WTC11 (cell line): ENCODE measurements at regions not wholly inside any gene's neighbourhood (a gene's known extent, or its start where the extent isn't known, plus 50 kb on each side); places are given as distances from the start of the nearest gene placed in this dataset.

ENCODE experiments used
- ATAC-seq: fragments of 200-7000 bp; cut with Tn5 transposase; 2 replicates; pipeline ENCODE4 v1.10.0; 2021; ENCODE audit warnings: mild to moderate bottlenecking, moderate library complexity
- CTCF ChIA-PET: fragments of 300-600 bp; sonication (Branson Sonifier 250); formaldehyde crosslinking; loops from one replicate; lab custom pipeline; 2021; ENCODE audit warnings: antibody characterized with exemption; lab: Charles Lee
- POLR2A ChIA-PET: fragments of 350-600 bp; sonication (Branson Sonifier 250); formaldehyde crosslinking; loops from one replicate; lab custom pipeline; 2021; ENCODE audit warnings: antibody characterized with exemption; lab: Charles Lee
- DNase-seq: peaks from one replicate; pipeline ENCODE4 v3.0.0; 2021; ENCODE audit warnings: low spot score
- H3K27ac Mint-ChIP-seq: 2 replicates; pipeline ENCODE4 v1.8.0; 2021; ENCODE audit warnings: mixed read lengths
- H3K27me3 Mint-ChIP-seq: 2 replicates; pipeline ENCODE4 v1.8.0; 2021; ENCODE audit warnings: low read depth, mild to moderate bottlenecking, moderate library complexity, mixed read lengths
- H3K36me3 Mint-ChIP-seq: 2 replicates; pipeline ENCODE4 v1.8.0; 2021; ENCODE audit warnings: mixed read lengths
- H3K4me1 Mint-ChIP-seq: 2 replicates; pipeline ENCODE4 v1.8.0; 2022; ENCODE audit warnings: mixed read lengths
- H3K4me3 Mint-ChIP-seq: 2 replicates; pipeline ENCODE4 v1.8.0; 2021; ENCODE audit warnings: mild to moderate bottlenecking, moderate library complexity, mixed read lengths
- H3K9me3 Mint-ChIP-seq: 2 replicates; pipeline ENCODE4 v1.8.0; 2021; ENCODE audit warnings: mixed read lengths
- CBFB ChIP-seq: sonication (generic); formaldehyde crosslinking; IDR thresholded peaks from 2 replicates; pipeline ENCODE4 v1.8.1; 2022; ENCODE audit warnings: mild to moderate bottlenecking, low read depth, missing genetic modification reagents
- CREB1 ChIP-seq: sonication (generic); formaldehyde crosslinking; IDR thresholded peaks from 2 replicates; pipeline ENCODE4 v1.8.0; 2023; ENCODE audit warnings: mild to moderate bottlenecking, missing genetic modification reagents
- CREM ChIP-seq: sonication (generic); formaldehyde crosslinking; IDR thresholded peaks from 2 replicates; pipeline ENCODE4 v1.8.1; 2022; ENCODE audit warnings: mild to moderate bottlenecking, missing genetic modification reagents, moderate library complexity
- ELF4 ChIP-seq: sonication (generic); formaldehyde crosslinking; IDR thresholded peaks from 2 replicates; pipeline ENCODE4 v1.8.1; 2022; ENCODE audit warnings: low read depth, mild to moderate bottlenecking, moderate library complexity, missing genetic modification reagents
- EMX1 ChIP-seq: fragments of 250-450 bp; sonication (Bioruptor Pico); IDR thresholded peaks from 2 replicates; pipeline ENCODE4 v1.8.0; 2021; ENCODE audit warnings: mild to moderate bottlenecking
- ESRRA ChIP-seq: sonication (generic); formaldehyde crosslinking; IDR thresholded peaks from 2 replicates; pipeline ENCODE4 v1.8.1; 2022; ENCODE audit warnings: mild to moderate bottlenecking, missing genetic modification reagents, borderline replicate concordance
- GRHL2 ChIP-seq: fragments of 250-450 bp; sonication (Bioruptor Pico); IDR thresholded peaks from 2 replicates; pipeline ENCODE4 v1.8.0; 2022; ENCODE audit warnings: mild to moderate bottlenecking, moderate library complexity; ENCODE audit not compliant: insufficient replicate concordance, severe bottlenecking
- HMGA2 ChIP-seq: fragments of 250-450 bp; sonication (Bioruptor Pico); IDR thresholded peaks from 2 replicates; pipeline ENCODE4 v1.4.0; 2021; ENCODE audit warnings: mild to moderate bottlenecking, moderate library complexity
- JUN ChIP-seq: sonication (generic); formaldehyde crosslinking; IDR thresholded peaks from 2 replicates; pipeline ENCODE4 v1.8.0; 2023; ENCODE audit warnings: mild to moderate bottlenecking, missing genetic modification reagents
- MXD4 ChIP-seq: fragments of 250-450 bp; sonication (Bioruptor Pico); IDR thresholded peaks from 2 replicates; pipeline ENCODE4 v1.8.0; 2021; ENCODE audit warnings: mild to moderate bottlenecking, moderate library complexity, borderline replicate concordance
- NFATC4 ChIP-seq: fragments of 250-450 bp; sonication (Bioruptor Pico); IDR thresholded peaks from 2 replicates; pipeline ENCODE4 v1.9.0; 2021; ENCODE audit warnings: mild to moderate bottlenecking
- NR1H2 ChIP-seq: sonication (generic); formaldehyde crosslinking; IDR thresholded peaks from 2 replicates; pipeline ENCODE4 v1.9.0; 2021; ENCODE audit warnings: mild to moderate bottlenecking, moderate library complexity, missing genetic modification reagents
- RORB ChIP-seq: fragments of 250-450 bp; sonication (Bioruptor Pico); IDR thresholded peaks from 2 replicates; pipeline ENCODE4 v1.9.0; 2021; ENCODE audit warnings: mild to moderate bottlenecking
- SMAD4 ChIP-seq: sonication (generic); formaldehyde crosslinking; IDR thresholded peaks from 2 replicates; pipeline ENCODE4 v1.8.0; 2022; ENCODE audit warnings: mild to moderate bottlenecking, missing genetic modification reagents
- SOX15 ChIP-seq: fragments of 250-450 bp; sonication (Bioruptor Pico); IDR thresholded peaks from 2 replicates; pipeline ENCODE4 v1.9.0; 2021; ENCODE audit warnings: mild to moderate bottlenecking
- SP1 ChIP-seq: sonication (generic); formaldehyde crosslinking; conservative IDR thresholded peaks from 2 replicates; pipeline ENCODE4 v1.8.1; 2022; ENCODE audit warnings: missing genetic modification reagents
- ZNF138 ChIP-seq: sonication (generic); formaldehyde crosslinking; conservative IDR thresholded peaks from 2 replicates; pipeline ENCODE4 v1.8.1; 2022; ENCODE audit warnings: mild to moderate bottlenecking, moderate library complexity, missing genetic modification reagents
- ZNF219 ChIP-seq: sonication (generic); formaldehyde crosslinking; IDR thresholded peaks from 2 replicates; pipeline ENCODE4 v1.8.0; 2023; ENCODE audit warnings: missing genetic modification reagents, mild to moderate bottlenecking, borderline replicate concordance
- TF ChIP-seq, protein P1 (sequence below): sonication (generic); formaldehyde crosslinking; IDR thresholded peaks from 2 replicates; pipeline ENCODE4 v1.8.0; 2022; ENCODE audit warnings: missing genetic modification reagents
- TF ChIP-seq, protein P2 (sequence below): fragments of 250-450 bp; sonication (Bioruptor Pico); IDR thresholded peaks from 2 replicates; pipeline ENCODE4 v1.9.0; 2021; ENCODE audit warnings: mild to moderate bottlenecking, borderline replicate concordance
- TF ChIP-seq, protein P3 (sequence below): sonication (generic); formaldehyde crosslinking; IDR thresholded peaks from 2 replicates; pipeline ENCODE4 v1.8.1; 2022; ENCODE audit warnings: missing genetic modification reagents, borderline replicate concordance
- TF ChIP-seq, protein P4 (sequence below): sonication (generic); formaldehyde crosslinking; IDR thresholded peaks from 2 replicates; pipeline ENCODE4 v1.8.0; 2023; ENCODE audit warnings: missing genetic modification reagents
- TF ChIP-seq, protein P5 (sequence below): sonication (generic); formaldehyde crosslinking; conservative IDR thresholded peaks from 2 replicates; pipeline ENCODE4 v1.8.1; 2022; ENCODE audit warnings: mild to moderate bottlenecking, missing genetic modification reagents
- TF ChIP-seq, protein P6 (sequence below): sonication (generic); formaldehyde crosslinking; IDR thresholded peaks from 2 replicates; pipeline ENCODE4 v1.8.1; 2023; ENCODE audit warnings: mild to moderate bottlenecking, missing genetic modification reagents

DNA sequence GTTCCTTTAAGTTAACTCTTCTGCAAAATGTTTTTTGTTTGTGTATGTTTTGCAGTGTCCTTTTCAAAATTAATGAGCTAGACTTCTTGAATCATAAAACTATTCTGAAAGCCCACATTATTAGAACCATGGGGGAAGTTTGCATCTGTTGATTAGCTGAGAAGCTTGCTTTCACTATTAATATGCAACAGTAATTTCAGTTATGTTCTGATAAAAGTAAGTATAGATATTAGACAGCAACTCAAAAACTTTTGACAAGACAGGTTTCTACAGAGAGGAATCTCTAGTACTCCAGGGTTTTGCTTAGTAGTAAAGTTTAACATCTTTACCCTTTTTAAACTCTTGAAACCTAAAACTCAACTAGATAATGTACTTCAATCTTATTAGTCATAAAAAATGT is 147.8 kb downstream of the UBE2E3 start:
- TF ChIP-seq ELF4 (no peak), RORB (CRISPR knock-in tag) (no peak), EMX1 (no peak), SP1 (no peak), SMAD4 (no peak), HMGA2 (CRISPR knock-in tag) (no peak), CREM (CRISPR knock-in tag) (no peak), NFATC4 (CRISPR knock-in tag) (no peak), NR1H2 (CRISPR knock-in tag) (no peak), SOX15 (CRISPR knock-in tag) (no peak), ESRRA (CRISPR knock-in tag) (no peak)
- TF ChIP-seq, protein P1, sequence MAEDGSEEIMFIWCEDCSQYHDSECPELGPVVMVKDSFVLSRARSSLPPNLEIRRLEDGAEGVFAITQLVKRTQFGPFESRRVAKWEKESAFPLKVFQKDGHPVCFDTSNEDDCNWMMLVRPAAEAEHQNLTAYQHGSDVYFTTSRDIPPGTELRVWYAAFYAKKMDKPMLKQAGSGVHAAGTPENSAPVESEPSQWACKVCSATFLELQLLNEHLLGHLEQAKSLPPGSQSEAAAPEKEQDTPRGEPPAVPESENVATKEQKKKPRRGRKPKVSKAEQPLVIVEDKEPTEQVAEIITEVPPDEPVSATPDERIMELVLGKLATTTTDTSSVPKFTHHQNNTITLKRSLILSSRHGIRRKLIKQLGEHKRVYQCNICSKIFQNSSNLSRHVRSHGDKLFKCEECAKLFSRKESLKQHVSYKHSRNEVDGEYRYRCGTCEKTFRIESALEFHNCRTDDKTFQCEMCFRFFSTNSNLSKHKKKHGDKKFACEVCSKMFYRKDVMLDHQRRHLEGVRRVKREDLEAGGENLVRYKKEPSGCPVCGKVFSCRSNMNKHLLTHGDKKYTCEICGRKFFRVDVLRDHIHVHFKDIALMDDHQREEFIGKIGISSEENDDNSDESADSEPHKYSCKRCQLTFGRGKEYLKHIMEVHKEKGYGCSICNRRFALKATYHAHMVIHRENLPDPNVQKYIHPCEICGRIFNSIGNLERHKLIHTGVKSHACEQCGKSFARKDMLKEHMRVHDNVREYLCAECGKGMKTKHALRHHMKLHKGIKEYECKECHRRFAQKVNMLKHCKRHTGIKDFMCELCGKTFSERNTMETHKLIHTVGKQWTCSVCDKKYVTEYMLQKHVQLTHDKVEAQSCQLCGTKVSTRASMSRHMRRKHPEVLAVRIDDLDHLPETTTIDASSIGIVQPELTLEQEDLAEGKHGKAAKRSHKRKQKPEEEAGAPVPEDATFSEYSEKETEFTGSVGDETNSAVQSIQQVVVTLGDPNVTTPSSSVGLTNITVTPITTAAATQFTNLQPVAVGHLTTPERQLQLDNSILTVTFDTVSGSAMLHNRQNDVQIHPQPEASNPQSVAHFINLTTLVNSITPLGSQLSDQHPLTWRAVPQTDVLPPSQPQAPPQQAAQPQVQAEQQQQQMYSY (CRISPR knock-in tag), result no peak
- TF ChIP-seq, protein P2, sequence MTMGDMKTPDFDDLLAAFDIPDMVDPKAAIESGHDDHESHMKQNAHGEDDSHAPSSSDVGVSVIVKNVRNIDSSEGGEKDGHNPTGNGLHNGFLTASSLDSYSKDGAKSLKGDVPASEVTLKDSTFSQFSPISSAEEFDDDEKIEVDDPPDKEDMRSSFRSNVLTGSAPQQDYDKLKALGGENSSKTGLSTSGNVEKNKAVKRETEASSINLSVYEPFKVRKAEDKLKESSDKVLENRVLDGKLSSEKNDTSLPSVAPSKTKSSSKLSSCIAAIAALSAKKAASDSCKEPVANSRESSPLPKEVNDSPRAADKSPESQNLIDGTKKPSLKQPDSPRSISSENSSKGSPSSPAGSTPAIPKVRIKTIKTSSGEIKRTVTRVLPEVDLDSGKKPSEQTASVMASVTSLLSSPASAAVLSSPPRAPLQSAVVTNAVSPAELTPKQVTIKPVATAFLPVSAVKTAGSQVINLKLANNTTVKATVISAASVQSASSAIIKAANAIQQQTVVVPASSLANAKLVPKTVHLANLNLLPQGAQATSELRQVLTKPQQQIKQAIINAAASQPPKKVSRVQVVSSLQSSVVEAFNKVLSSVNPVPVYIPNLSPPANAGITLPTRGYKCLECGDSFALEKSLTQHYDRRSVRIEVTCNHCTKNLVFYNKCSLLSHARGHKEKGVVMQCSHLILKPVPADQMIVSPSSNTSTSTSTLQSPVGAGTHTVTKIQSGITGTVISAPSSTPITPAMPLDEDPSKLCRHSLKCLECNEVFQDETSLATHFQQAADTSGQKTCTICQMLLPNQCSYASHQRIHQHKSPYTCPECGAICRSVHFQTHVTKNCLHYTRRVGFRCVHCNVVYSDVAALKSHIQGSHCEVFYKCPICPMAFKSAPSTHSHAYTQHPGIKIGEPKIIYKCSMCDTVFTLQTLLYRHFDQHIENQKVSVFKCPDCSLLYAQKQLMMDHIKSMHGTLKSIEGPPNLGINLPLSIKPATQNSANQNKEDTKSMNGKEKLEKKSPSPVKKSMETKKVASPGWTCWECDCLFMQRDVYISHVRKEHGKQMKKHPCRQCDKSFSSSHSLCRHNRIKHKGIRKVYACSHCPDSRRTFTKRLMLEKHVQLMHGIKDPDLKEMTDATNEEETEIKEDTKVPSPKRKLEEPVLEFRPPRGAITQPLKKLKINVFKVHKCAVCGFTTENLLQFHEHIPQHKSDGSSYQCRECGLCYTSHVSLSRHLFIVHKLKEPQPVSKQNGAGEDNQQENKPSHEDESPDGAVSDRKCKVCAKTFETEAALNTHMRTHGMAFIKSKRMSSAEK (CRISPR knock-in tag), result no peak
- TF ChIP-seq, protein P3, sequence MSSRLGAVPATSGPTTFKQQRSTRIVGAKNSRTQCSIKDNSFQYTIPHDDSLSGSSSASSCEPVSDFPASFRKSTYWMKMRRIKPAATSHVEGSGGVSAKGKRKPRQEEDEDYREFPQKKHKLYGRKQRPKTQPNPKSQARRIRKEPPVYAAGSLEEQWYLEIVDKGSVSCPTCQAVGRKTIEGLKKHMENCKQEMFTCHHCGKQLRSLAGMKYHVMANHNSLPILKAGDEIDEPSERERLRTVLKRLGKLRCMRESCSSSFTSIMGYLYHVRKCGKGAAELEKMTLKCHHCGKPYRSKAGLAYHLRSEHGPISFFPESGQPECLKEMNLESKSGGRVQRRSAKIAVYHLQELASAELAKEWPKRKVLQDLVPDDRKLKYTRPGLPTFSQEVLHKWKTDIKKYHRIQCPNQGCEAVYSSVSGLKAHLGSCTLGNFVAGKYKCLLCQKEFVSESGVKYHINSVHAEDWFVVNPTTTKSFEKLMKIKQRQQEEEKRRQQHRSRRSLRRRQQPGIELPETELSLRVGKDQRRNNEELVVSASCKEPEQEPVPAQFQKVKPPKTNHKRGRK, result no peak
- TF ChIP-seq, protein P4, sequence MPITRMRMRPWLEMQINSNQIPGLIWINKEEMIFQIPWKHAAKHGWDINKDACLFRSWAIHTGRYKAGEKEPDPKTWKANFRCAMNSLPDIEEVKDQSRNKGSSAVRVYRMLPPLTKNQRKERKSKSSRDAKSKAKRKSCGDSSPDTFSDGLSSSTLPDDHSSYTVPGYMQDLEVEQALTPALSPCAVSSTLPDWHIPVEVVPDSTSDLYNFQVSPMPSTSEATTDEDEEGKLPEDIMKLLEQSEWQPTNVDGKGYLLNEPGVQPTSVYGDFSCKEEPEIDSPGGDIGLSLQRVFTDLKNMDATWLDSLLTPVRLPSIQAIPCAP (CRISPR knock-in tag), result no peak
- ATAC-seq (no peak), DNase-seq (no peak)
- ChIA-PET CTCF (no interaction called here), POLR2A (no interaction called here)
- Mint-ChIP-seq H3K36me3 (no peaks in the 10 kb centered on the region), H3K27ac (no peak overlapping the region), H3K4me1 (peaks cover 15% of the 10 kb centered on the region), H3K27me3 (no peaks in the 10 kb centered on the region), H3K9me3 (0 out of 2 replicates have a peak, but pooled peaks cover 4% of the 10 kb centered on the region), H3K4me3 (no peak overlapping the region)

DNA sequence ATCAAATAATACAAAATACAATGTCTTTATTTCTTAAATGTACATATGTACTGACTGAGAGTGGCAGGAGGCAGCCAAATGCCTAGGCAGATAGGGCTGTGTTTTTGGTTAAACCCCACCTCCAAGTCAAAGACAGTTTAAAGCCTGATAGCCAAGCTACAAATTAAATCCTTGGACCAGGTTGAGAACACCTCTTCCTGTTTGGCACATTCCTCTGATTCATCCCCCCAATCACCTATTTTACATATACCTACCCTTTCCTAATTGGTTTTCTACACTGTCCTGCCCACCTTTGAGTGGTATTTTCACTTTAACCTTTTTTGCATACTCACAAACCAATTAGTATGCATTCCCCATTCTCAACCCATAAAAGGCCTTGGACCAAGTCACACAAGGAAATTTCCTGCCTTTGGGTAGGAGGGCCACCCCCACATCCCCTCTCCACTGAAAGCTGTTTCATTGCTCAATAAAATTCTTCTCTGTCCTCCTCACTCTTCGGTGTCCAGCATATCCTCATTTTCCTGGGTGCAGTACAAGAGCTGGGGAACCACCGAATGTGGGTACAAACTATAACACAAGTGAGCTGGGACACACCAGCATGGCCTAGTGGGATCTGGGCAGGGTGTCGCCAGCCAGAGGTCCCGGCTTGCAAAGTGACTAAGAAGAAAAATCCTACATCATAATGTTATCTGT is 149.1 kb downstream of the UBE2E3 start:
- Mint-ChIP-seq H3K4me3 (no peak overlapping the region), H3K27ac (no peak overlapping the region), H3K4me1 (peaks cover 6% of the 10 kb centered on the region), H3K9me3 (0 out of 2 replicates have a peak, but pooled peaks cover 4% of the 10 kb centered on the region), H3K27me3 (no peaks in the 10 kb centered on the region), H3K36me3 (no peaks in the 10 kb centered on the region)
- ATAC-seq, result peak; percentile 47
- POLR2A ChIA-PET, result no interaction called here
- DNase-seq, result no peak
- CTCF ChIA-PET, result no interaction called here
- TF ChIP-seq JUN (CRISPR knock-in tag) (no peak), ZNF138 (CRISPR knock-in tag) (no peak), CREM (CRISPR knock-in tag) (no peak), GRHL2 (no peak), SP1 (no peak), CBFB (CRISPR knock-in tag) (no peak), CREB1 (CRISPR knock-in tag) (no peak), MXD4 (CRISPR knock-in tag) (no peak), SOX15 (CRISPR knock-in tag) (no peak), ZNF219 (CRISPR knock-in tag) (no peak), SMAD4 (no peak)
- TF ChIP-seq, protein P5, sequence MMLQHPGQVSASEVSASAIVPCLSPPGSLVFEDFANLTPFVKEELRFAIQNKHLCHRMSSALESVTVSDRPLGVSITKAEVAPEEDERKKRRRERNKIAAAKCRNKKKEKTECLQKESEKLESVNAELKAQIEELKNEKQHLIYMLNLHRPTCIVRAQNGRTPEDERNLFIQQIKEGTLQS, result no peak
- TF ChIP-seq, protein P6, sequence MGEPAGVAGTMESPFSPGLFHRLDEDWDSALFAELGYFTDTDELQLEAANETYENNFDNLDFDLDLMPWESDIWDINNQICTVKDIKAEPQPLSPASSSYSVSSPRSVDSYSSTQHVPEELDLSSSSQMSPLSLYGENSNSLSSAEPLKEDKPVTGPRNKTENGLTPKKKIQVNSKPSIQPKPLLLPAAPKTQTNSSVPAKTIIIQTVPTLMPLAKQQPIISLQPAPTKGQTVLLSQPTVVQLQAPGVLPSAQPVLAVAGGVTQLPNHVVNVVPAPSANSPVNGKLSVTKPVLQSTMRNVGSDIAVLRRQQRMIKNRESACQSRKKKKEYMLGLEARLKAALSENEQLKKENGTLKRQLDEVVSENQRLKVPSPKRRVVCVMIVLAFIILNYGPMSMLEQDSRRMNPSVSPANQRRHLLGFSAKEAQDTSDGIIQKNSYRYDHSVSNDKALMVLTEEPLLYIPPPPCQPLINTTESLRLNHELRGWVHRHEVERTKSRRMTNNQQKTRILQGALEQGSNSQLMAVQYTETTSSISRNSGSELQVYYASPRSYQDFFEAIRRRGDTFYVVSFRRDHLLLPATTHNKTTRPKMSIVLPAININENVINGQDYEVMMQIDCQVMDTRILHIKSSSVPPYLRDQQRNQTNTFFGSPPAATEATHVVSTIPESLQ (CRISPR knock-in tag), result no peak
